Muscle of back (tissue), 3 donors: ENCODE measurements at regions not wholly inside any gene's neighbourhood (a gene's known extent, or its start where the extent isn't known, plus 50 kb on each side); places are given as distances from the start of the nearest gene placed in this dataset.

ENCODE experiments used
- DNase-seq, 3 donors: peaks; one replicate each; pipeline versions ENCODE4 v3.0.0 to v3.0.0-alpha.2; 2013

DNA sequence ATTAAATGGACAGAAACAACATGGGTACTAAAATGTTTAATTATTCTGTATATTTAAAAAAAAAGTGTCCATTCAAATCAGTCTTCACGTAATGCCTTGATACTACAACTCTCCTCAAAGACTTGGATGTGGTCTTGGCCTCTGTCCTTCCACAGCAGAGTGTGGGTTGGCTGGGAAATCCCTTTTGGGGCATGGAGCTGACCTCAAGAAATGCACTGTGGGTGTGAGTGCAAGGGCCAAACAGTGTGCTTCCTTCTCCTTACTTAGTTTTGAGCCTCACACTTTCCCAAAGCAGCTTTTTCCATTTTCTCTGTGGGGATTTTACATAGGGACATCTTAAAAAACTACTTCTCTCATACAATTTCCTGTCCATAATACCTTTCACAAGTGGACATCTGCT is 607.4 kb downstream of the EFNB2 start:
- DNase-seq, result peak in 1 of 3 donors; percentile 8

DNA sequence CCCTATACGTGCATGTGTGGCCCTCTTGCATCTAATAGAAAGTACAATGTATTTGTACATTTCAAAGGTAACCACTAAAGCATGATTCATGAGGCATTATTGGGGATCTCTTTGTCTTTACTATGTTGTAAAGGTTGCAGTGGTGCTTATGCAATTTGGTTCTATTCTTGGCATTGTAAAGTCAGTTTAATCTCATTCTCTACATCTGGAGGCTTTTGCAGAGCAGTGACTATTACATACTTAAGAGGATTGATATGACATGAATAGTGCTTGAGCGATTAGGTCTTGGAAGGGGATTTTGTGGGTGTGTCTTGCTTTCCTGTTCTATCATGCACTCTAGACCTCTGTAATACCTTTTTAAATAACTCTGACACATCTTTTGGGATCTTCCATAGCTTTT is 610.0 kb downstream of the EFNB2 start:
- peak in 2 of 3 donors; percentile 9 to 17 for DNase-seq

DNA sequence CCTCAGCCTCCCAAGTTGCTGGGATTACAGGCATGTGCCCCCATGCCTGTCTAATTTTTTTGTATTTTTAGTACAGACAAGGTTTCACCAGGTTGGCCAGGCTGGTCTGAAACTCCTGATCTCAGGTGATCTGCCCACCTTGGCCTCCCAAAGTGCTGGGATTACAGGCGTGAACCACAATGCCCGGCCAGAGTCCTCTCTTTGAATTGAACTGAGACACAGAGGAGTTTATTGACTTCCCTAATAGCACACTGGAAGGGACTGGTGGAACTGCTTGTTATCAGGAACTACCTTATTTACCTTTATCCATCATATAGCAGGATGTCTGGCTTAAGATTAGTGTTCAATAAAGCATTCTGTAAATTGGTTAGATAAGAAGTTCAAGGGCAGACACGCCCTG is 613.8 kb downstream of the EFNB2 start:
- no peak for DNase-seq

- DNase-seq, result peak in 1 of 3 donors; percentile 32
Observed at GRCh38 chr13:105920370-105920769, 615.1 kb downstream of the EFNB2 start.

- peak in 2 of 3 donors; percentile 31 to 35 for DNase-seq
Observed at GRCh38 chr13:105918842-105919741, 616.4 kb downstream of the EFNB2 start.

GRCh38 chr13:105915146-105915850 is 620.2 kb downstream of the EFNB2 start:
- peak; percentile 54 to 84 (median 56) for DNase-seq

DNA sequence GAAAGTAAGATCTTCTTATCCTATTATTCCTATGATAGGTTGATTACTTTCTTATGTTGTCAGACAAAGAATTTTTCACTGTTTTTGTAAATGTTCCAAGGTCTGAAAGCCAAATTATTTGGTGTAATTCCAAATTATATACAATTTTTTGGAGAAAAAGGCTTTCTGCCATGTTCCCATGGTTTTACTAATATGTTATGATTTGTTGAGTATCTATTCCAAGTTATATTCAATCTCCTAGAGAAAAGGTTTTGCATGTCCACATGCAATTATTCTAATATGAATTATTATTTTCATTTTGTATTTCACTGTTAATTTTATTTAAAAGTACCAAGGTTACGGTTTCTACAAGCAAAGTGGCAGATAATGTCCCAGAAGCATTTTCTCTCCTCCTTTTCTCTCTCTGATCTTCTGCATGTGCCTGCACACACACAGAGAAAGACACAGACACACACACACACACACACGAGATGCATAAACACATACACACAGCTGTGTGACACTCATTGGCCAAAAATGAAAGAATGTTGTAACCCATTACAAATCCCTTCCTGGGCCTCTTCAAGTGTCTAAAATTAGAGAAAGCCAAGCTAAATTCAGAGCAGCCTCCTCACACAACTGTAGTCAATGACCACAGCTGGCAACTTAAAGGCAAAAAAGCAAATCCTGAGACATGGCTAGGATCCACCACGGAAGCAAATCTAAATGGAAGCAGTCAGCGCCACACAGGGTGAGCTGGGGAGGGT is 621.0 kb downstream of the EFNB2 start:
- peak; percentile 73 to 93 (median 85) for DNase-seq

- DNase-seq, result peak in 1 of 3 donors; percentile 13
Observed at GRCh38 chr13:105908586-105908985, 626.9 kb downstream of the EFNB2 start.

DNA sequence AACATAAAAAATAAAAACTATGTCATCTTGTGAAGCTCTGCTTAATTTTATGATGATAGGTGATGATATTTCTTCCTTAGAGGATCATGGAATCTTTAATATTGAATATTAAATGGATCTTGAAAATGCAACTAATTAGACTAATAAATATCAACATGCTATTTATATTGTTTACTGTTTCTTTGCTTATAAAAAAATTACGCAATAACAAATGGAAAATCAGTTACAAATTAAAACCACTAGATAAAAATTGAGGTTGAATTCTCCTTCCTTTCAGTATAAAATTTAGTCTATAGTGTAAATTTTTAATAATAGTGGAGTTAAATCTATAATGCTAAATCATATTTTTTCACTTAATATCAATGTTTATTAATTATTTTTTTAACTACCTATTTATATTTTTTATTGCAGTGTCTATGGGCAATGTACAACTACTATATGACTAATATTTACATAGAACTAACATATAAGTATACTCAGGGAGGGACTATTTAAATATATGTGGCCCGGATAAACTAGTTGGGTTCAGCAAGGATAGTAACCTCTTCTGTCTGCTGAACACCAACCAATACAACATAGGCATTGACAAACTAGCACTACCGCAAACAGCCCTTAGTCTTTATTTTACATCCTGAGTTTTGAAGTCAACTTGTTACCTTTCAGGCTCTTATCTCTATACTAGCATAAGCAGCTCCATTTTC is 628.0 kb downstream of the EFNB2 start:
- DNase-seq, result no peak

DNA sequence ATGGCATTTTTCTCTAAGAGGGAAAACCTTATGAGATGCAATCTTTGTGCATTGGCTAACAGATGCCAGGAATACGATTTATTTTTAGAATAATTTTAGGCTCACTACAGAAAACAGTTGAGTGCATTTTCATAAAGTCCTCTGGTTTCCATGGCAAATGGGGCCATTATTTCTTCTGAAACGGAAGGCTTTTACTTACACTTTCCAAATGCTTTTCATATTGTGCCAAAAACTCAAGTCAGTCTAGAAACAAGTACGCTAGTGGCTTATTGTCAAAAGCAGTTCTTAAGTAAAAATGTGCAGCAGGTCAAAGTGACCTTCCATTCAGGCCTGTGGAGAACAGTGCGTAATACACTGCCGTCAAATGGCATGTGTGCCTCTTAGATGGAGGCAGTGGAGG is 628.7 kb downstream of the EFNB2 start:
- DNase-seq, result no peak

DNA sequence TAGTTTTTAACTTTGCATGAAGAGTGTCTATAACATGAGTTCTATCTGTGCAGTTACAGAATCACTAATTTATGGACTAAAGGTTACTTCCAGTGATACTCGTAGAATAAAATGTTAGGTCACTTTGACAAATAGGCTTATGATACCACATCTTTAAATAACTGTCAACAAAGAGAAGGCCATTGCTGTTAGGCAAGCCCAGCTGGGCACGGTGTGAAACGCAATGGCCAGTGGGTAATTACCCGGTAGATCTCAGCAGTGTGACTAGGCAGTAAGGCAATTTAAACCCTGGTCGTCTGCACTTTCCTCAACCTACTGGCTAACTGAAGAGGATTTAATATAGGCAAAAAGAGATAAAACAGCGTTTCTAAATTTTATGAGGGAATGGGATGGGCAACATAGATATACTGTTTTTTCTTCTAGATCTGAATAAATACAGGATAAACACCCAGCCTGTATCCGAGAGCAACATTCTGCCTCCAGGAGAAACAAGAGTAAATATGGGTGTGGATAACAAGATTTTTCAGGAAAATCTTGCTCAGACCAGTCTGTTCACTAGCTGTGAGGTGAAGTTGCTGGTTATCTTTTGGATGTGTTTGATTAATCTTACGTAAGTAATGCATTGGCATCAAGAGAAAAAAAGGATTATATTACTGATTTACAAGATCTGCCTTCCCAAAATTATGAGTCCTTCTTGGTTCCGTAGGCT is 631.3 kb downstream of the EFNB2 start:
- no peak for DNase-seq

GRCh38 chr13:105902396-105902795 is 633.1 kb downstream of the EFNB2 start:
- no peak for DNase-seq

DNA sequence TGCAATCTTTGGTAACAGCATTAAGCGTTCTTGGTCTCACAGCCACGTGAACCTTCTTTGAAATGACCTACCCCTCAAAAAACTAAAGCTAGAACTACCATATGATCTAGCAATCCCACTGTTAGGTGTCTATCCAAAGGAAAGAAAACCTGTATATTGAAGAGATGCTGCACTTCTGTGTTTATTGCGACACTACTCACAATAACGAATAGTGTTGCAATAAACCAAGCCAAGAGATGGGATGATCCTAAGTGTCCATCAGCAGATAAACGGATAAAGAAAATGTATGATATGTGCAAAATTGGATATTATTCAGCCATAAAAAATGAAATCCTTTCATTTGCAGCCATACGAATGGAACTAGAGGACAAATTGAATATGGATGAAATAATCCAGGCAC is 637.9 kb downstream of the EFNB2 start:
- DNase-seq, result no peak

DNA sequence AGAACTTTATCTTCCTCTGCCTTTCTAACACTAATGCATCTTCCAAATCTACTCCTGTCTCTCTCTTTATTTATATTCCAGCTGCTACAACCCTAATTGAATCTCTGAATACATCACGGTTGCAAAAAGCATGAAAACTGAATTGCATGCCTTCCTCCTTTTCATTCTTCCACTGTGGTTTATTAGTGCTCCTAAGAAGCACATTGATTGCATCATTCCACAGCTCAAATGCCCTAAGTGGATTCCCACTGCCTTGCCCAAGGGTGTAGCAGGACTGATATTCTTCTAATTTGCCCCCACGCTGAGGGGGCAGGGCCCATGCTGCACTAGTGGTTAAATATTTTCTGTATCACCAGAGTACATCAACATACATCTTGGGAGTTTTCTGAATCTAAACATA is 640.8 kb downstream of the EFNB2 start:
- DNase-seq, result no peak

DNA sequence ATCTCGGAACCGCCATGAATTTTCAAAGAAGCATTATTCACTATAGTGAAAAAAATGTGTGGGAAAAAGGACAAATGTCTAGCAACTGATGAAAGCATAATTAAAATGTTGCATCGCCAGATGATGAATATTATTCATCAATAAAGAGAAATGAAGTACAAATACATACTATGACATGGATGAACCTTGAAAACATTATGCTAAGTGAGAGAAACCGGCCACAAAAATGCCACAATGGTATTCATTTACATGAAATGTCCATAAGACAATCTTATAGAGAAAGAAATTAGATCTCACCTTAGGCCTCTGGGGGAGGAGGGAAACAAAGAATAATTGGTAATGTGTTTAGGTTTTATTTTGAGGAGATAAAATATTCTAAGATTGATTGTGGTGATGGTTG is 645.0 kb downstream of the EFNB2 start:
- DNase-seq, result no peak

DNA sequence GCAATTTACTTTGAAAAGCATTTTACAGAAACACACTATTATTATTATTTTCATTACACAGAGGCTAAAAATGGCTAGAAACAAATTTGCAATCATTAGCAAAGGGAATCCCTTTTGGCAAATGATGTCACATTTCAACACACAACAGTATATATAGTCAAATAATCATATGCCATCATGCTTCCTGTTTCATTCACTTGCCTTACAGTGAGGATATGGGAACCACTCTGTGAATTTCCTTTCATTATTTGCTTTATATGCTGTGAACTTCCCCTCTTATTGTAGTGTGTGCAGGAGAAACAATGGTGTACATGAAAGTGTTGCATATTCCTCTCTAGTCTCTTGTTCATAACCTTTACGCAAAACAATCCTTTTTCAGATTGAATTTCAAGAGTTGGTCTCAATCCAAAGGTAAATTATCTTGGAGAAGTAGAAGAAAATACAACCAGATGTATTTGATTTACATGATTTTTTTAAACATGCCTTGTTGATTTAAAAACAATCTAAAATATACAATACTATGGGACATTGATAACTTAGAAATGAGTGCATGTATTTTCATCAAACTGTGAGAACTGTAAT is 657.3 kb downstream of the EFNB2 start:
- DNase-seq, result peak in 2 of 3 donors; percentile 6 to 32

DNA sequence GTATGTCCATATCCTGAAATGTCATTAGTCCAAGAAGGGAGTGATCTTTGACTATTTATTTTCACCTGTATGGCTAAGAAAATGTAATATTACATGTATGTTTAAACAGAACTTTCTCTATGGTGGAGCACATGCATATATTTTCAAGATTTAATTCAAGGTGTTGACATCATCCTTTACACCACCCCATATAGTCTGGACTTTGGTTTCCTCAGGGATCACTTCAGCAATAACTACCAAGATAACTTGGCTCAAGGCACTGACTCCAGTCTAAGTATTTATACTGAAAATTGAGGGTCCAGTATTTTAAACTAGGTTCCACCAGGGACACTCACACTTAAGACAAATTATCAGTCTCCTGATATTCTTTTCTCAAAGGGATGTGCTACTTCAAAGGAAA is 660.6 kb downstream of the EFNB2 start:
- DNase-seq, result no peak

- DNase-seq, result no peak
Observed at GRCh38 chr13:105871768-105872167, 663.7 kb downstream of the EFNB2 start.

DNA sequence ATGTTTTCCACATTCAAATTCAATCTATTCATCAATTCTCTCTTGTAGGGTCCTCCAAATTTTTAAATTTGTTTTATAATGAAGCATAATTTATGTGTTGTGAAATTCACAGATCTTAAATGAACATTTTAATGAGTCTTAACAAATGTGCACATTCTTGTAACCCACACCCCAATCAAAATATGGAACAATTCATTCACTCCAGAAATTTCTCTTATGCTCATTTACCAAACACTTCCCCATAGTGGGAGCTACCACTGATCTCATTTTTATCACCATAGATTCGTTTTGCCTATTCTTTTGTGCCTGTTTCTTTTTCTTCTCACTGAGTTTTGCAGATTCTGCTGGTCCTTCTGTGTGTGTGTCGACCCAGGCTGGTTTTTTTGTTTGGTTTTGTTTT is 664.1 kb downstream of the EFNB2 start:
- no peak for DNase-seq

- no peak for DNase-seq
Observed at GRCh38 chr13:105863300-105863920, 672.1 kb downstream of the EFNB2 start.
